ENCODE measurements at regions not wholly inside any gene's neighbourhood (a gene's known extent, or its start where the extent isn't known, plus 50 kb on each side); places are given as distances from the start of the nearest gene placed in this dataset.

DNA sequence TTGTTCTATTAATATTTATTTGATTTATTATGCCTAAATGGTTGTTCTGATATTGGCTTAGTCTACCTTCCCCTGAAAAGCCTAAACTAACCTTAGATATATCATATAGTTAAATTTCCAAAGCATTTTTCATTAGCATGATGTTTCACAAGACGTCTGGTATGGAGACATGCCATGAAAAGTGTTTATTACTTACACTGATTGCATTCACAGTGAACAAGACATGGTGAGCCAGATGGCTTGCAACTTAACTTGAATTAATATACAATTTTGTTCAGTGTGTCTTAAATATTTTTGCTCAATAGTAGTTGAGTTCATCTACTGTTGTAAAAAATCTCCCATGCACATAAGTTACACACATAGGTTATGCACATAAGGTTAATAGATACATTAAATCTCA lies 758.4 kb downstream of the NSUN3 start:
- TF ChIP-seq, protein P1, sequence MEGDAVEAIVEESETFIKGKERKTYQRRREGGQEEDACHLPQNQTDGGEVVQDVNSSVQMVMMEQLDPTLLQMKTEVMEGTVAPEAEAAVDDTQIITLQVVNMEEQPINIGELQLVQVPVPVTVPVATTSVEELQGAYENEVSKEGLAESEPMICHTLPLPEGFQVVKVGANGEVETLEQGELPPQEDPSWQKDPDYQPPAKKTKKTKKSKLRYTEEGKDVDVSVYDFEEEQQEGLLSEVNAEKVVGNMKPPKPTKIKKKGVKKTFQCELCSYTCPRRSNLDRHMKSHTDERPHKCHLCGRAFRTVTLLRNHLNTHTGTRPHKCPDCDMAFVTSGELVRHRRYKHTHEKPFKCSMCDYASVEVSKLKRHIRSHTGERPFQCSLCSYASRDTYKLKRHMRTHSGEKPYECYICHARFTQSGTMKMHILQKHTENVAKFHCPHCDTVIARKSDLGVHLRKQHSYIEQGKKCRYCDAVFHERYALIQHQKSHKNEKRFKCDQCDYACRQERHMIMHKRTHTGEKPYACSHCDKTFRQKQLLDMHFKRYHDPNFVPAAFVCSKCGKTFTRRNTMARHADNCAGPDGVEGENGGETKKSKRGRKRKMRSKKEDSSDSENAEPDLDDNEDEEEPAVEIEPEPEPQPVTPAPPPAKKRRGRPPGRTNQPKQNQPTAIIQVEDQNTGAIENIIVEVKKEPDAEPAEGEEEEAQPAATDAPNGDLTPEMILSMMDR (IDR thresholded peaks at IDR 0.05; ENCODE audit: insufficient read depth, low read length, poor library complexity, severe bottlenecking): no peak
- no peak for TF ChIP-seq EZH2phosphoT487 (conservative IDR thresholded peaks at IDR 0.05; ENCODE audit: low read length)
